T-helper 1 cell treated with Interleukin-12 subunit alpha and Interleukin-12 subunit beta and Interleukin-4 antibody, amounts not matched to agents 30 ng/mL and 1 ng/mL, for 36 hours (primary cell): ENCODE measurements at regions not wholly inside any gene's neighbourhood (a gene's known extent, or its start where the extent isn't known, plus 50 kb on each side); places are given as distances from the start of the nearest gene placed in this dataset.

Experiments used
- intact Hi-C: fragments of 100-400 bp; cut with micrococcal nuclease; formaldehyde crosslinking; loops from one replicate; pipeline ENCODE4 v1.15.1; 2024

DNA sequence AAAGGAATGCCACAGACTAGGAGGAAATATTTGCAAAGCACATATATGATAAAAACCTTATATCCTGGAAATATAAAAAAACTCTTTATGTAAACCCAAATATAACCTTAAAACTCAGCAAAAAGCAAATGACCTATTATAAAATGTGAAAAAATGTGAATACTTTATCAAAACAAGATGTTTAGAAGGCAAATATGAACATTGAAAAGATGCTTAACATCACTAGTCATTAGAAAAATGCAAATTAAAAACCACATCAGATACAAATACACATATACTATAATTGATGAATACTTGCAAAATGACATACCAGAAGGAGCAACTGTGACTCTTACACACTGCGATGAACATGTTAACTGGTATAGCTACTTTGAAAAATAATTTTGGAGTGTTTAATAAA, 511.2 kb upstream of the LRRC4C start:
- intact Hi-C loops, result no loop called here

DNA sequence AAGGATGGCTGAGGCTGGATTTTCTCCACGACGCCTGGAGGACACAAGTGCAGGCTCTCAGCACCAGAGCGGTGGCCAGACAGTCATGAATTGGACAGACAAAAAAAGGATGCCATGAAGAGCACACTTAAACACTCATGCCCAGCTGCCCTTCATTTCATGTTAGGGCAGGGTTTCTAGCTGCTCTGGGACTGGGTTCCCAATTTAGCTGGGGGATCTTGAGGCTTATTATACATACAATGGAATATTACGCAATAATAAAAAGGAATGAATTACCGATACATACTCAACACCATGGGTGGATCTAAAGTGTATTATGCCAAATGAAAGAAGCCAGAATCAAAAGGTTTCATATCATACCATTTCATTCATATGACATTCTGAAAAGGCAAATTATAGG, 512.1 kb upstream of the LRRC4C start:
- intact Hi-C loops, result no loop called here

DNA sequence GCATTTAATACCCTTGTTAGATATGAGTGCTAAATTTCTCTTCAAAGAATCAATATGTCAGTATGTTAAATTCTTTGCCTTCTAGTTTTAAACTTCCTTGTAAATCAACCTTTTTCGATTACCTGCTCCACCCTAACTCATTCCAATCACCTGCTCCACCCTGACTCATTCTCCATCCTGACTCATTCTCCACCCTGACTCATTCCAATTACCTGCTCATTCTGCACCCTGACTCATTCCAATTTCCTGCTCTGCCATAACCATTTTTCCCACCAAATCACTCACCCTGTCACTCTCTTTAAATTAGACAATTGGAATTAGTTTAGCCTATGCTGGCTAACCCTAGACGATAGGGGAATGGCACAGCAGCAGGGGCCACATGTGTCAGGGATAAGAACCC, 519.5 kb upstream of the LRRC4C start:
- intact Hi-C loops, result no loop called here

DNA sequence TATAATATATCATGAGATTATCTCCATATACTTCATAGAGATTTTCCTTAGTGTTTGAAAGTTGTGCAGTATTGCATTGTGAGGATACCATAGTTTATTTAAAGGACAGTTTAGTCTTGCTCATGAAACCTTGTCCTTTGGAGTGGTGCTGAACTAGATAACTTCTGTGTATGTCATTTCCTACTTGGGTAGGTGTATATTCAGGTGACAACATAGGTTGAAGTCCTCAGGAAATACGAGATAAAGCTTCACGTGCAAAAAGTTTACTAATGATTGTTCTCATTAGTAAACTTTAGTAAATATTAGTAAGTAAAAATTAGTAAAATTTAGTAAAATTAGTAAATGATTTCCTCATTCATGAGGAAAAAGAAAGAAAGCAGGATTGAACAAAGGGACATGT, 521.3 kb upstream of the LRRC4C start:
- intact Hi-C loops, result no loop called here

DNA sequence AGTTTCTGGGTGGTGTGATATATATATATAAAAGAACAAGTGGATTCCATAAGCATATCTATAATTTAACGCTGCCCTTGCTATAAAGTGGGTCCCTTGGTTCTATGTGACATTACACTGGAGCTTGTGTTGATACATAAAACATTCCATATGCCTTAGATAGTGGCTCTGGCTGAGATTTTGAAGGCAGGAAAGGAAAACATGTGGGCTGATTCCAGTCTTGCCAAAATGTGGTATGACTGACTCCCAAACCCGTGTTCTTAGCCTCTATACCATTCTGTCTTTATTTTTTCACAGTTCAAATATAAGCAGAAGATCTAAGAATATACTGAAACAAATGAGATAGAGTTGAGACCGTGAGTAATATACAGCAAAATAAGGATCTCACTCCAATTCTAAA, 522.8 kb upstream of the LRRC4C start:
- intact Hi-C loops, result no loop called here

DNA sequence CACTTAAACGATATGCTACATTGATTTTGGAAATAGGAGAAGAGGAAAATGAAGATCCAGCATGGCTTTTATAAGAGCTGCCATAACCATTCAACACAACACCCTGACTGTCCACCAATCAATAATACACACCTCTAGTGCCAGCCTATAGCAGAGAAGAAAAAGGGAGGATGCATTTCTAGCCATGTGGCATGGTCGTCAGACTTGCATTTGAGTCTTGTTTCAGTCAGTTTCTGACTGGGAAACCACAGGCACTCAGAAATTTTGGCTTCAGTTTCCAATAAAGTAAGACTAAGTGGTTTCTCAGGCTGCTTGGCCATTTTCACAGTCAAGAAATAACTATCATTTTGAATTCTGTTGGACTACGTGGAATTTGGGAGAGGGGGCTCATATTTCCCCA, 523.5 kb upstream of the LRRC4C start:
- intact Hi-C loops, result no loop called here

DNA sequence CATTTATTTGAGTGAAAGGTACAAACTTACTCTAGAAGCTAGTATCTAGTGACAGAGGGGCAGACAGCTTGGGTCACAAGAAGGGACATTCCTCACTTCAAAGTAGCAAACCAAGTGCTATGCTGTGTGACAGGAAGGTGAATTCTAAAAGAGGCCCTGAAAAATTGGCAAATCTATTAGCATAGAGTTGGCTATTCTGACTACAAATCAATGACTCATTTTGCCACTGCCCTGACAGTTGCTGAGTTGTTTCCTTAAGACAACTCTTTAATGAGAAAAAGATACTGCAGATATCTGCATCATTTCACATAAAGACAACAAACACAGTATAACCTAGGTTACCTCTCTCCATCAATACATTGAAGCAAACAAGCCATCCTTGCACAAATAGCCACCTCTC, 524.0 kb upstream of the LRRC4C start:
- intact Hi-C loops, result no loop called here

DNA sequence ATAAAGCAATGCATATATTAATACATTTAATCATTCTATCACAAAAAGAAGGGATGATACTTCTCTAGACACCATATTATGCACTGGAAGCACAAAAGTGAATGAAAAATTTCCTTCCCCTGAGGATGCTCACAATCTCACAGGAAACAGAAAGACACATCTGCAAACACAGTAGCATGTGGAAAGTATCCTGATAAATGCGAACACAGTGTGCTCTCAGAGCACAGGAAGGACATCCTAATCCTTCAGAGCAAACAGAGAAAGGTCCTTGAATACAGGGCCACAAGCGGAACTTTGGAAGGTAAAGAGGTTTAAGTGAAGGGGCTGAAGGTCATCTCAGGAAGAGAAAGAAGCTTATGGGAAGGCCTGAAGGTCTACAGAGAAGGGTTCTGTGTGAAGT, 524.6 kb upstream of the LRRC4C start:
- intact Hi-C loops, result no loop called here

DNA sequence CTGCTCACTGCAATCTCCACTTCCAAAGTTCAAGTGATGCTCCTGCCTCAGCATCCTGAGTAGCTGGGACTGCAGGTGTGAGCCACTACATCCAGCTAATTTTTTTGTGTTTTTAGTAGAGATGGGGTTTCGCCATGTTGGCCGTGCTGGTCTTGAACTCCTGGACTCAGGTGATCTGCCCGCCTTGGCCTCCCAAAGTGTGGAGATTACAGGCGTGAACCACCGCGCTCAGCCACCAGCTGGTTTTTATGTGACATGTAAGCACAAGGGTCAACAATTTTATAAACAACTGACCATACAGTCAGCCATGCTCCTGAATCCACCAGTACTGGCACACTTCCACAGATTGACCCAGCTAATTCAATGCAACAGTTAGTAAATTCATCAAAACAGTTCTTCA, 526.3 kb upstream of the LRRC4C start:
- intact Hi-C loops, result no loop called here

DNA sequence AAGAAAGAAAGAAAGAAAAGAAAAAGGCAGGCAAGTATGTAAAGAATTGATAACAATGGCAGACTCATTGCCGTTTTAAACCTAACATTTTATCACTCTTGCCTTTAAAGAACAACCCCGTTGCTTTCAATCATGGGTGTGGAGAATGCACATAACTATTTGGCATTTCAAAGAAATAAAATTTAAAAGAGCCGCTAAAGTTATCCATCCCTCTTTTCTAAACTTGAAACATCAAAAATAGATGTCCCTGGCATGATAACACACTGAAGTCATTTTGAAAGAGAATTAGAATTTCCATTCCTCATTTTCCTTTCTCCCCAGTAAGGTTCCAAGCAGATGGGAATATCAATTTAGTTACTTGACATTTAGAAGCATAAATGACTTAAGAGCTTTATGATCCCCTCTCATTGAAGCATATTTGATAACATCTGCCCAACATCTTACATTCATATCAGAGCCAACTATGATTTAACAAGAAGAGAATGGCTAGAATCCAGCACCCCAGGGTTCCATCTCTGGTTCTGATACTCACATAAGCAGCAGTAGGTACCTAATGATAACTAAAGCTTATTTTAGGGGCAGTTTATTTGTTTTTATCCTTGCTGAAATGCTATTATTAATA, 529.6 kb upstream of the LRRC4C start:
- intact Hi-C loops, result no loop called here

DNA sequence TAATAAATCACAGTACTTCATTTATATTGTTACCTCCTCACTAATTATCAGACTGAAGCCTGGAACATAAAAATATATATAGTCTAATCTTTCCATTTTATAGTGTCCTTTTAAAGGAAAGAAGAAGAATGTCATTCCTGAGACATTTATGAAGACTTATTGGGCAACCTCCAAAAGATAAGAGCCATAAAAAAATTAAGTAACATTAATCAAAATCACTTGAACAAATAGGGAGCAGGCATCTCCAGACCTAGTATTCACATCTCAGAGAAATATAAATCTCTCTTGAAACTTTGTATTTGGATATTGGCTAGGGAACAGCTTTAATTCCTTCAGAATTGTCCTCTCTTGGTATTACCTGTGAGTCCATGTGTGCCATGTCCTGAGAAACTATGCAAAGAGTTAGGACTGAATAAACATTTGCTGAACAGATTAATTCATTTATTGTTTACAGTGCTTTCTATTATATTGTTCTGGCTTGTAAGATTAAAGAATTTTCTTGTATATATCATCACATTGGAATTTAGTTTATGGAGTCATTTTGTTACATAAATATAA, 530.5 kb upstream of the LRRC4C start:
- intact Hi-C loops, result no loop called here

DNA sequence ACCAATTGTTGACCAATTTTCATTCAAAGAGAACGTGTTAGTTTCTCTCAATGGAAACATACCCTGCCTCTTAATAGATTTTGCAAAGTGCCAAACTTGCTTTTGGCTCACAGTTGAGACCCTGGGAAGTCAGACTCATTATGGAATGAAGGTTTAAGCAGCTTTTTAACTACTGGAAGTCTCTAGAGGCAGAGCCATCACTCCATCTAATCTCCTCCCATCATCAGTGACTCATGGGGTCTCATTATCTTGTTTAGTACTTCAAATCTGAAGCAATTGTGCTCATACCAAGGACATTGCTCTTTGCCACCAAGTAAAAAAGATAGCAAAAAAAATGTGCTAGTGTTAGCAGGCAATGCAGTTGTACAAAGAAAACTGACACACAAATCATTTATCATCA, 537.1 kb upstream of the LRRC4C start:
- intact Hi-C loops, result no loop called here

DNA sequence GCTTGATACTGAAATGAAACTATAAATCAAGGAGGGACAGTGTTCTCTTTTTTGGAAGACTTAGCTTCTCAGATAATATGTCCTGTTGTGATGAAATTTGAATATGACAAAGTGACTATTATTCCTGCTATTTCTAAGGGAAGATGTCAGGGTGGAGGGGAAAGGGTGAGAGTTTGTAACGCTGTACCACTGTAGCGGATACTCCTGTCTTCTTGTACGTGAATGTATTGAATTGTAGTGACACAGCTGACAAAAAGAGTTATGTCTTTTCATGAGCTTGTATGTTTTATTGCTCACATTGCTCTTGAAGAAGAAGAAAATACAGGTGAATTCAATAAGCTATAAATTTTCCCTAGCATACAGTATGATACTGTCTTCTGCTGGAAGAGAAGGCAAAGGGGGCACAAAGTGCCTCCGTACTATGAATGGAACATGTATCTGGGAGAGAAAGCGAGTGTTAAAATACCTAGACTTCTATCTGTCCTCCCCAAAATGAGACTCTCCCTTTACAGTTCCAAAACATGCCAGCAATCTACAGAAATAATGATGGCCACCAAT, 538.5 kb upstream of the LRRC4C start:
- intact Hi-C loops, result no loop called here

DNA sequence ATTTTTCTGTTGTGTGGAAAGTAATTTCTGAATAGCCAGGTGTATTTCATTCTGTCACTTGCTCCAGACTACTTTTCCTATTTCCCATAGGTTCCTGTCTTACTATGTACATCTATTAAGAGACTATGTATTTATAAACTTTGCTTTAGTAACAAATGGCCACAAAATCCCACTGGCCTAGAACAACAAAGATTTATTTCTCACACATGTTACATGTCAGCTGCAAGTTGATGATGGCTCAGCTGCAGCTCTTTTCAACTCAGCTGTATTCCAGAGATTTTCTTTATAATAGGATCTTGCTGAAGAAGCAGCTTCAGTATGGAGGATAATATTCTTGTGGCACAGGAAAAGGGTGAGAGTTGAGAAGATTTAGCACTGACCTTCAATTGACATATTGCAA, 539.6 kb upstream of the LRRC4C start:
- intact Hi-C loops, result no loop called here

DNA sequence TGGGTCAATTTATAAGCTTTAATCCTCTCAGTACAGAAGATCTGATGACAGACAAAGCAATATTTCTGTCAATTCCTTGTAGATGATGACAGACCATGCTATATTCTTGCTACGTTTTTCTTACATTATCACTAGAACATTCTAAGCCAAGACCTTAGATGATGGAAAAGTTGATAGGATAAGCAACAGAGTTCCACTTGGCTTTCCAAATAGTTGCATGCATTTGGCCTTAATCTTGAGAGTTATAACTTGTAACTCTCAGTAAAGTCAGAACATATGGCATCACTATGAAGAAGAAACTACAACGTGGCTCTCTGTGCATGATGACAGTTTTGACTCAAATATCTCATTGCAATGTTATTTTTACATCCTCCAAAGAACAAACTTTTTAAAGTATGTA, 544.3 kb upstream of the LRRC4C start:
- intact Hi-C loops, result no loop called here

DNA sequence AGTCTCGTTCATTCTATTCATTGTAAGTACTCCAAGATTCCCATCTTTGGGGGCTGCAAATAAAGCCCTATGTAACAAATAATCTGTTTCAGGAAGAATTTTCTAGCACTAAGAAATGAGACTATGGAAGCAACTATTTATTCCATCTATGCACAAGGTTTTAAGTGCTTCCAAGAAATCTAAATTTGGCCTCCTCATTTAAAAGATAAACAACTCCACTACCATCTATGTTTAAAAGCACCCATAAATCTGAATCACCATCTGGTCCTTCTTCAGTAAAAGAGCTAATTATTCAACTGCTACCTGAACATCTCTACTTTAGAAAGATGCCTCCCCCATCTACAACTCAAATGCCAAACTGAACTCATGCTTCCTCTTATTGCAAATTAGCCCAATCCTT, 547.3 kb upstream of the LRRC4C start:
- intact Hi-C loops, result no loop called here

DNA sequence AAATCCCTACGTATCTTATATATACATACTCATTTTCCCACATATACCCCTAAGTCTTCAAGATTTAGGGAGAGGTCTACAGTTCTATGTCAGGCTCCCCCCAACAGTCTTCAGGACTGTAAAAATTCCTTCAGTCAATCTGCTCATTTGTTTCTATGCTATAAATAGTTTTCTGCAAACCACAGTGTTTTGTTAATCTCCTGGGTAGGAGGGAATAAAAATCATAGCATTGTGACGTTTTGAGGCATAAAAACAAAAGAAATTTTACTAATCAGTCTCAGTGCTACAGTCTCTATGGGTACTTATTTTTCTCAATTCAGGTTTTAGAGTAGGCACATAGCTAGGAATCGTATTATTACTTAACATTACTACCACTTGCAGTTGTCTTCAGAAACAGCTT, 552.8 kb upstream of the LRRC4C start:
- intact Hi-C loops, result no loop called here

DNA sequence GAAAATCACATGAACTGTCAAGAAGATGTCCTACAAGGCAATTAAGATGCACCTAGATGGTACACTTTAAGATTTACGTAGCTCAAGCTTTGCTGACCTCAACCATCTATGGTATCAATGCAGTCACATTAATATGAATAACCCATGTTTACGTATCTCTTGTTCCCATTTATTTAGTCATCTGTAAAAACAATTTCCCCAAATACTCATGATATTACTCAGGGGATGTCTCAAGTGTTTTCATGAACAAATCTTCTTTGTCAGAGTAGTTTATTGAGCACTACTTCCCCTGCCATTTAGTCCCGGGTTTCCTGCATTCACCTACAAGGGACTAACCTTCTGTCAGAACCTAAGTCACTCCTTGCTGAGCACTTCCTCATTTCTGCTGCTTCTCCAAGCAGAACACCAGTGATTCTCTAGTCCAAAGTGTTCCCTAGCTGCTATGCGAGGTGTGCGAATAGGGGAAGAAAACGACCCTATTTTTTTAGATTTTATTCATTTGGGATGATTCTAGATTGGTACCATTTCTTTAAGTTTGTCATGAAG, 554.3 kb upstream of the LRRC4C start:
- intact Hi-C loops, result no loop called here

DNA sequence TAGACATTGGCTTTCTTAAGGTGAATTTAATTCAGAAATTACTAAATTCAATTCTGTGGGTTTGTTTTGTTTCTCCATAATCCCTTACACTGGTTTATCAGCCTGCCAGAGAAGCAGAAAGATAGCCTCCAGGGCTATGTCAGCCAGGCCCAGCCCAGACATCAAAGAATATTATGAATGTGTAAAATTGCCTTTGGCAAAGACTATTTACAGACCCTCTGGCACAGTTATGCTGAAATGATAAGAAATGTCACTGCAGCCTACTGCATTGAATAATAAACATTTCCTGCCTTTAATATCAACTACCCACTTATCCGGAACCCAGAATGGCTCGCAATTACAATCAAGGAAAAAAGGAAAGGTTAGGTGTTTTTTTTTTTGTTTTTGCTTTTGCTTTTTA, 562.5 kb upstream of the LRRC4C start:
- intact Hi-C loops, result no loop called here

DNA sequence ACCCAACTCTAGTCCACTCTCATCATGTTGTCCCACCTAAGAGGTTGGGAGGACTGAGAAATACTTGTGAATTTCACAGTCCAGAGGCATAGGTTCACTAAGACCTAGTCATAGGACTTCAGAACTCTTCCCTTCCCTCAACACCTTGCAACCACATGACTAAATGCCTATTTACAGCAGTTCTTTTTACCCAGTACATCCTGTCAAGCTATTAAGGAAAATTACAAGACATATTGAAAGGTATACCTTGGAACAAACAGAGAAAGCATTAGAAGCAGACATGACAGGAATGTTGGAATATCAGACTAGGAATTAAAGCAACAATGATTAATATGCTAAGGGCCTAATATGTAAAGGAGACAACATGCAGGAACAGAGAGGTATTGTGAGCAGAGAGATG, 563.8 kb upstream of the LRRC4C start:
- intact Hi-C loops, result no loop called here

DNA sequence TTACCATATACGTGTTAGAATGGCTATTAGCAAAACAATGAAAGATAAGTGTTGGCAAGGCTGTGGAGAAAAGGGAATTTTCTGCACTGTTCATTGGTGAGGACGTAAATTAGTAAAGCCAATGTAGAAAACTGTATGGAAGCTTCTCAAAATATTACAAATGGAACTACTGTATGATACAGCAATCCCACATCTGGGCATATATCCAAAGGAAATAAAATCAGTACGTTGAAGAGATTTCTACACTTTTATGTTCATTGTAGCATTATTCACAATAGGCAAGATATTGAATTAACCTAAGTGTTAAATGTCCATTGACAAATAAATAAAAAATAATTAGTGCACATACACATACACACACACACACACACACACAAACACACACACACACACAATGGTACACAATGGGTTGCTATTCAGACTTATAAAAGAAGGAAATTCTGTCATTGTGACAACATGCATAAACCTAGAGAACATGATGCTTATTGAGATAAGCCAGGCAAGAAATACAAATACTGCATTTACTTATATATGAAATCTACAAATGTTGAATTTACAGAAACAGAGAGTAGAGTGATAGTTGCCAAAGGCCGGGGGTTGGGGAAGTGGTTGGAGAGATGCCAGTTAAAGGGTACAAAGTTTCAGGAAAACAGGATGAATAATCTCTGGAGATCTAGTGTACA, 565.8 kb upstream of the LRRC4C start:
- intact Hi-C loops, result no loop called here

DNA sequence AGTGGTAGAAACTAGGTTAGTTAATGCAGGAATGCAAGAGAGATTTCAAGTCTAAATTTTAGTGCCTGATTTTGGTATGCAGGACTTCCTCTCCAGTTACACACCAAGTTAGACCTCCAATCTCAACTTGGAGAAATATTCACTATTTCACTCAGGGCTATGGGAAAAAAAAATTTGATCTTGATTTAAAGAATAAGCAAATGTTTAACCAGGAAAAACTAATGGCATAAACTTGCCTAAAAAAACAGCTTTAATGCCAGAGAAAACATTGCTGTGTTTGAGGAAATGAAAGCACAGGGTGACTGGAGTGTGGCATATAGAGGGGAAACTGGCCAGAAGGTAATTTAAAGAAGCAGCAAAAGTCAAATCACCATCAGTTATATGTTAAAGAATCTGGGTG, 575.4 kb upstream of the LRRC4C start:
- intact Hi-C loops, result no loop called here

DNA sequence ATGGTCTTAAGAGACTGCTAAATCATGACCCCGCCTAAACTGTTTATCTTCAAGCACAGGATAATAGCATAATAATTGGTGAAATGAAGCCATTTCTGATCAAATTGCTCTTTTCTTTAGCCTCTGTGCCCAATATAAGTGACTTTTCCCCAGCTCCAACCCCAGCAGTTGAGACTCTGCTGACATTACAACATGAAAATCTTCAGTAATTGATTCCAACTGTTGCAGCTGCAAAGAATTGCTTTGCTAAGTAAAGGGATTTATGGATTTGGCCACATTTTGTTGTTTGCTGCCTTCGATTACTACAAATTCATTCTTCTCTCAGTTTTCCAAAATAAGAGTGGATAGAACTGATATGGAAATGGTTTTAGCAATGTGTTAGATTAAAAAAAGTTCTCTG, 576.7 kb upstream of the LRRC4C start:
- intact Hi-C loops, result no loop called here
